ENCODE measurements at regions not wholly inside any gene's neighbourhood (a gene's known extent, or its start where the extent isn't known, plus 50 kb on each side); places are given as distances from the start of the nearest gene placed in this dataset.

DNA sequence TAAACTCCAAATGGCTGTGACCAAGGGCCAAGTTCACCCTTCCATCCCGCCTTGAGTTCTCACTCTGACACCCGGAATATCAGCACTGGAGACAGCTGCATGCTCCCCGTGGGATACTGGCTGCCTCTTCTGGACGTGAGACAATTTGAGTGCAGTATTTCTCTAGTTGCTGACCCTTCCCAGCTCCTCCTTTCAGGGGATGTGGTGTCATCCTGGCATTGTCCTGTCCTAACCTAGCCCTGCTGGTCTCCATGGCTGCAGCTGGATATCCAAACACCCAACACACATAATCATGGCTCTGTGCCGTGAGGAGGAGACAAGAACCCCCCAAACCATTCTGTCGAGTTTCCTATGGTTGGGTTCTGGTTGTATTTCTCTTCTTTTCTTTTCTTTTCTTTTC, 82.6 kb downstream of the PAX1 start:
- Mint-ChIP-seq H3K36me3 (ENCODE audit: insufficient read depth) (no peaks in the 10 kb centered on the region), H3K9me3 (peaks cover 6% of the 10 kb centered on the region), H3K27me3 (ENCODE audit: low read depth) (peaks cover 3% of the 10 kb centered on the region)

GRCh38 chr20:21781446-21782075, 76.1 kb downstream of the PAX1 start:
- H3K27me3 Mint-ChIP-seq (ENCODE audit: low read depth): no peaks in the 10 kb centered on the region
- no peaks in the 10 kb centered on the region for H3K9me3 Mint-ChIP-seq
- DNase-seq (no peak), ATAC-seq (no peak)
- no peaks in the 10 kb centered on the region for H3K36me3 Mint-ChIP-seq (ENCODE audit: insufficient read depth)
- H3K4me3 Mint-ChIP-seq: no peak overlapping the region
- H3K4me1 Mint-ChIP-seq (ENCODE audit: low read depth): no peaks in the 10 kb centered on the region

More for the DNA sequence above, 82.6 kb downstream of the PAX1 start:
- no peak for ATAC-seq
- Mint-ChIP-seq H3K4me1 (ENCODE audit: low read depth) (no peaks in the 10 kb centered on the region), H3K4me3 (no peak overlapping the region)
- no peak for DNase-seq

DNA sequence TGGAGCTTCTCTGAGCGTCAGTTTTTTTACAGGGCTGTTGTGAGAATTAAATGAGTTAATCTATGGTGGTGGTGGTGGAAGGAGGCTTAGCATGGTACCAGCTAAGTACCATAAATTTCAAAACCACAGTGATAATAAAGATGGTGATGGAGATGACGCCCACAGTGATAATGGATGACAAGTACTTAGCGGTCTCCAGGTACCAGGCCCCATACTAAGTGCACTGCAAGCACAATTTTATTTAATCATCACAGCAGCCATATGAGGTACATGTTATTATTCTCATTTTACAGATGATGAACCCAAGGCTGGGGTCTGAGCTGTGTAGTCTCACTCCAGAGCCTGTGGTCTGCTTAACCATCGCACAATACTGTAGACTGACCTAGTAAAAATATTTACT, 75.1 kb downstream of the PAX1 start:
- ATAC-seq: no peak
- no peak overlapping the region for H3K4me3 Mint-ChIP-seq
- no peaks in the 10 kb centered on the region for H3K9me3 Mint-ChIP-seq
- no peaks in the 10 kb centered on the region for H3K36me3 Mint-ChIP-seq (ENCODE audit: insufficient read depth)
- no peak for DNase-seq
- H3K4me1 Mint-ChIP-seq (ENCODE audit: low read depth): no peaks in the 10 kb centered on the region
- H3K27me3 Mint-ChIP-seq (ENCODE audit: low read depth): no peaks in the 10 kb centered on the region

All from activated T-cell treated with anti-CD3 and anti-CD28 coated beads, Interleukin-2, amount 50 U/mL, for 4 hours (primary cell).